CD4-positive, alpha-beta T cell treated with Interferon gamma for 1 hour (primary cell): ENCODE measurements at regions not wholly inside any gene's neighbourhood (a gene's known extent, or its start where the extent isn't known, plus 50 kb on each side); places are given as distances from the start of the nearest gene placed in this dataset.

Experiments used
- DNase-seq: peaks from one replicate; pipeline ENCODE4 v3.0.0-alpha.2; 2020

GRCh38 chr14:104506461-104507253, 72.9 kb upstream of the C14orf180 start:
- DNase-seq: no peak

GRCh38 chr14:104507443-104507842, 72.1 kb upstream of the C14orf180 start:
- DNase-seq: no peak

- DNase-seq: no peak
These were observed 69.9 kb upstream of the C14orf180 start for GRCh38 chr14:104509673-104510072.

- no peak for DNase-seq
These were observed 69.3 kb upstream of the C14orf180 start for GRCh38 chr14:104510216-104510615.

GRCh38 chr14:104510794-104511611, 68.6 kb upstream of the C14orf180 start:
- no peak for DNase-seq

- no peak for DNase-seq
These were observed 67.5 kb upstream of the C14orf180 start for GRCh38 chr14:104512061-104512460.

GRCh38 chr14:104512771-104513640, 66.6 kb upstream of the C14orf180 start:
- DNase-seq: no peak

- DNase-seq: no peak
These were observed 65.9 kb upstream of the C14orf180 start for GRCh38 chr14:104513641-104514046.

- DNase-seq: no peak
These were observed 65.3 kb upstream of the C14orf180 start for GRCh38 chr14:104514156-104514848.

GRCh38 chr14:104515059-104515810, 64.3 kb upstream of the C14orf180 start:
- DNase-seq: no peak

- no peak for DNase-seq
These were observed 63.5 kb upstream of the C14orf180 start for GRCh38 chr14:104515811-104516780.

GRCh38 chr14:104516906-104517305, 62.7 kb upstream of the C14orf180 start:
- DNase-seq: no peak

- no peak for DNase-seq
These were observed 62.1 kb upstream of the C14orf180 start for GRCh38 chr14:104517426-104517825.

- DNase-seq: no peak
These were observed 61.7 kb upstream of the C14orf180 start for GRCh38 chr14:104517867-104518266.

GRCh38 chr14:104518659-104519350, 60.8 kb upstream of the C14orf180 start:
- no peak for DNase-seq

- DNase-seq: no peak
These were observed 59.8 kb upstream of the C14orf180 start for GRCh38 chr14:104519721-104520120.

GRCh38 chr14:104520620-104521410, 58.7 kb upstream of the C14orf180 start:
- no peak for DNase-seq

GRCh38 chr14:104521816-104522745, 57.5 kb upstream of the C14orf180 start:
- no peak for DNase-seq
